HL-60 (cell line): ENCODE measurements at regions not wholly inside any gene's neighbourhood (a gene's known extent, or its start where the extent isn't known, plus 50 kb on each side); places are given as distances from the start of the nearest gene placed in this dataset.

ENCODE experiments used
- GABPA ChIP-seq: IDR thresholded peaks from 2 replicates; pipeline ENCODE4 v1.6.1; 2012; ENCODE audit warnings: low read depth
- POLR2AphosphoS5 ChIP-seq: IDR thresholded peaks from 2 replicates; pipeline ENCODE4 v1.6.1; 2012; ENCODE audit warnings: low read depth

DNA sequence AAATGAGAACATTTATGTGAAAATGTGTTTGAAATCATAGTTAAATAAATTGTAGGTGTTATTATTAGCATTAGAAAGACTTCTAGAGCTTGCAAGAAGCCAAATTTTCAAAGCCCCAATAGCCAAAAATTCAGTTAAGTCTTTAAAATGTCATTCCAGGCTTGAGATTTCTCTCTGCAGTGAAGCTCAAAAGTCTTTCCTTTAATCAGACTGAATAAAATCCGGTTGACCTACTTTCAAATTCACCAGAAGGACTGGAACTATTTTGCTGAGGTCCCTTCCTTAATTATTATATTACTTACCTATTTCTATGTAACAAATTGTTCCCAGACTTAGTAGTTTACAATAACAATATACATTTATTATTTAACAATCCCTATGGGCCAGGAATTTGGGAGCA, 112.2 kb upstream of the TRPM3 start:
- TF ChIP-seq GABPA (no peak), POLR2AphosphoS5 (no peak)
